Spleen (tissue), 7 donors: ENCODE measurements at regions not wholly inside any gene's neighbourhood (a gene's known extent, or its start where the extent isn't known, plus 50 kb on each side); places are given as distances from the start of the nearest gene placed in this dataset.

Experiments used
- CTCF ChIP-seq, 11 experiments: fragments of 200-600 bp in 7 of 11; fragments of 450-650 bp in 4 of 11; sonication (generic) in 4 of 11; IDR thresholded peaks in 8 of 11; conservative IDR thresholded peaks in 3 of 11; 1 replicate in 7 of 11; 2 replicates in 4 of 11; pipeline versions ENCODE4 v1.4.0 to v1.8.0; 2016 to 2021; ENCODE audit warnings: antibody characterized with exemption in 11 of 11, inconsistent platforms in 4 of 11, mild to moderate bottlenecking in 1 of 11
- POLR2A ChIP-seq, 3 donors: fragments of 450-650 bp; IDR thresholded peaks; one replicate each; pipeline ENCODE4 v1.5.1; 2017; ENCODE audit warnings: antibody characterized with exemption in 3 of 3, mild to moderate bottlenecking in 1 of 3
- POLR2AphosphoS5 ChIP-seq, 3 donors: sonication (generic); formaldehyde crosslinking; IDR thresholded peaks; one replicate each; pipeline ENCODE4 v1.5.1; 2017; ENCODE audit warnings: antibody characterized with exemption in 3 of 3
- donor health status: DM: no; HTN: no; CAD: no; lungs with moderate emphysema.
- donor health status: DM: no; HTN: no; CAD: no.
- donor health status: DM: no; HTN: no; CAD: no.

GRCh38 chr3:182182531-182182968 lies 470.8 kb downstream of the SOX2 start:
- TF ChIP-seq CTCF (IDR thresholded peaks at IDR 0.05 in 8 of 11, conservative IDR thresholded peaks at IDR 0.05 in 3 of 11) (no peak), POLR2AphosphoS5 (IDR thresholded peaks at IDR 0.05) (no peak), POLR2A (IDR thresholded peaks at IDR 0.05) (no peak)
